Cardiac fibroblast (primary cell): ENCODE measurements at regions not wholly inside any gene's neighbourhood (a gene's known extent, or its start where the extent isn't known, plus 50 kb on each side); places are given as distances from the start of the nearest gene placed in this dataset.

Experiments
- DNase-seq, 2 donors: peaks; one replicate each; pipeline versions ENCODE4 v3.0.0 to v3.0.0-alpha.2; 2010; ENCODE audit warnings: low read depth in 2 of 2
- H3K4me3 ChIP-seq, 2 donors: replicated peaks in 1 of 2; 1 replicate in 1 of 2; 2 replicates in 1 of 2; pipeline ENCODE4 v1.5.1; 2011; ENCODE audit warnings: low read depth in 2 of 2, low read length in 2 of 2, mild to moderate bottlenecking in 2 of 2, moderate library complexity in 1 of 2
- TF ChIP-seq, protein P1 (sequence below): IDR thresholded peaks from one replicate; pipeline ENCODE4 v1.5.1; 2011; ENCODE audit warnings: low read depth, mild to moderate bottlenecking, low read length, inconsistent platforms

- H3K4me3 ChIP-seq, result no peak overlapping the region
- DNase-seq, result no peak
- TF ChIP-seq, protein P1, sequence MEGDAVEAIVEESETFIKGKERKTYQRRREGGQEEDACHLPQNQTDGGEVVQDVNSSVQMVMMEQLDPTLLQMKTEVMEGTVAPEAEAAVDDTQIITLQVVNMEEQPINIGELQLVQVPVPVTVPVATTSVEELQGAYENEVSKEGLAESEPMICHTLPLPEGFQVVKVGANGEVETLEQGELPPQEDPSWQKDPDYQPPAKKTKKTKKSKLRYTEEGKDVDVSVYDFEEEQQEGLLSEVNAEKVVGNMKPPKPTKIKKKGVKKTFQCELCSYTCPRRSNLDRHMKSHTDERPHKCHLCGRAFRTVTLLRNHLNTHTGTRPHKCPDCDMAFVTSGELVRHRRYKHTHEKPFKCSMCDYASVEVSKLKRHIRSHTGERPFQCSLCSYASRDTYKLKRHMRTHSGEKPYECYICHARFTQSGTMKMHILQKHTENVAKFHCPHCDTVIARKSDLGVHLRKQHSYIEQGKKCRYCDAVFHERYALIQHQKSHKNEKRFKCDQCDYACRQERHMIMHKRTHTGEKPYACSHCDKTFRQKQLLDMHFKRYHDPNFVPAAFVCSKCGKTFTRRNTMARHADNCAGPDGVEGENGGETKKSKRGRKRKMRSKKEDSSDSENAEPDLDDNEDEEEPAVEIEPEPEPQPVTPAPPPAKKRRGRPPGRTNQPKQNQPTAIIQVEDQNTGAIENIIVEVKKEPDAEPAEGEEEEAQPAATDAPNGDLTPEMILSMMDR, result no peak
These were observed 1119.7 kb downstream of the VRK1 start for GRCh38 chr14:97916669-97917568.

DNA sequence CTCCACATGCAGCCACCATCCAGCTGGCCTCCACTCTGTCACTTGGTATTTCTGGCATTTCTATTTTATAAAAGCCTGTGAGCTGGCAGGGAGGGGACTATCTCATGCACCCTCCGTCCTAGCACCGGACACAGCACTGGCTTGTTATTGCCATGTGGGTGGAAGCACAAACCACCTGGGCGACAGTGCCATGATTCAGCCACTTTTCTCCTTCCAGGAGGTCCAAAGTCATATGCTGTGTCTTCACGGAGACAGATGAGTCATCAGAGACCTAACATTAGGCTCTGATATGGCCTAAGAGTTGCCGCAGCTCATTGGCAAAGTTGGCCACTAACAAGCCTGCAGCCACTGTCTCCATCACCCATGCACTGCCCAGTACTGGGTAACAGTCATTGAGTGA is 1123.0 kb downstream of the VRK1 start:
- no peak for DNase-seq
- TF ChIP-seq, protein P1, result no peak

GRCh38 chr14:97921296-97921695 is 1124.1 kb downstream of the VRK1 start:
- no peak for DNase-seq
- no peak overlapping the region for H3K4me3 ChIP-seq
- TF ChIP-seq, protein P1, result no peak

More for the DNA sequence above, 1123.0 kb downstream of the VRK1 start:
- H3K4me3 ChIP-seq, result no peak overlapping the region

GRCh38 chr14:97924922-97925613 is 1127.9 kb downstream of the VRK1 start:
- no peak overlapping the region for H3K4me3 ChIP-seq
- TF ChIP-seq, protein P1, result no peak
- DNase-seq, result no peak

DNA sequence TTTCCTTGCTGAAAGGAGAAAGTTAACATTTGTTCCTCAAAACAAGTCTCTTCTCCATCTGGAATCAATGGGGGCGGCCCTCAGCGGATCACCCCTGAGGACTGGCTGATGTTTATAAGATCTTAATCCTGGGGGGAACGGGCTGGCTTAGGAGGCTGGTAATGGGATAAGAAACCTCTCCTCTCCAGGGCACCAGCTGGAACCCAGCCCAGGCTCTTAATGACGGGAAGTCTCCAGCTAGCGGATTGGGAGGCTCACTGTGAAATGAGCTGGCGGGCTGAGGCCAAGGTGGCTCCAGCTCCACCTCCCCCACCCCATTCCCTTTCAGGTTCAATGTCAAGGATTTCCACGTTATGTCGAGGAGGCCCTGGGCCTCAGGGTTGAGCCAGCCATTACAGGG is 1133.0 kb downstream of the VRK1 start:
- TF ChIP-seq, protein P1, result no peak
- no peak for DNase-seq
- no peak overlapping the region for H3K4me3 ChIP-seq

DNA sequence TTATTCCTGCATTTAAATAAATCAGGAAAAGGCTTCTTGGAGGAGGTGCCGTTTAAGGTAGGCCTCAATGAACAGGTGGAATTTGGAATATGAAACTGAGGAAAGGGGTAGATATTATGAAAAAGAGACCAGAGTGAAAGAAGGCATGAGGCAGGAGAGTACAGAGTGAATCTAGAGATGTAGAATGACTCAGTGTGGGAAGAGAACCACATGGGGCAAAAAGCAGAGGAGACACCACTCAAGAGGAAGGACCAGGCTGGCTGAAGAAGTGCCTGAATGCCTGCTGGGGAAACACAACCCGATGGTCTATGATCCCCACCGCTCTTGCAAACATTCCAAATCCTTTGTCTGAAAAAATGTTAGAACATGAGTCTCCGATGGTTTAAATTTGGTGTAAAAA is 1134.1 kb downstream of the VRK1 start:
- DNase-seq, result no peak
- TF ChIP-seq, protein P1, result no peak
- no peak overlapping the region for H3K4me3 ChIP-seq
